ENCODE measurements at regions not wholly inside any gene's neighbourhood (a gene's known extent, or its start where the extent isn't known, plus 50 kb on each side); places are given as distances from the start of the nearest gene placed in this dataset.

DNA sequence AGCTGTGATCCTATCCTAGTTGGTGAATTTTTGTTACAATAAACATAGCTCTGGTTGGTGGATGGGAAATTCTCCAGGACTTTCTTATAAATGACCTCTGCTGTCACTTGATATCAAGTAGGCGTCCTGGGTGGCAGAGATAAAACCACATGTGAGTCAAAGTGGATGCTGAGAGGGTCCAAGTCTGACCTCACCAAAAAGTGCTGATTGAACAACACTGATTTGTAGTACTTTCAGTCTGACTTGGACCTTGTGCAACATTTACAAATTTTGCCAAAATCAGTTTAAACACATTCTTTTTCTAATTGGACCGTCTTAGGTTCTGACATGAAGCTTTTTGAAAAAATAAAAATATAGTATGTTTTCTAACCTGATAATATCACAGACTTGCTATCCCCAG, 585.6 kb downstream of the GALC start:
- ATAC-seq, result no peak
- H3K27ac ChIP-seq, result no peak overlapping the region
- 25% methylated on average over 2 of the region's 2 CpGs for WGBS (ENCODE audit: insufficient coverage, low coverage, low lambda C conversion rate, missing lambda C conversion rate)

DNA sequence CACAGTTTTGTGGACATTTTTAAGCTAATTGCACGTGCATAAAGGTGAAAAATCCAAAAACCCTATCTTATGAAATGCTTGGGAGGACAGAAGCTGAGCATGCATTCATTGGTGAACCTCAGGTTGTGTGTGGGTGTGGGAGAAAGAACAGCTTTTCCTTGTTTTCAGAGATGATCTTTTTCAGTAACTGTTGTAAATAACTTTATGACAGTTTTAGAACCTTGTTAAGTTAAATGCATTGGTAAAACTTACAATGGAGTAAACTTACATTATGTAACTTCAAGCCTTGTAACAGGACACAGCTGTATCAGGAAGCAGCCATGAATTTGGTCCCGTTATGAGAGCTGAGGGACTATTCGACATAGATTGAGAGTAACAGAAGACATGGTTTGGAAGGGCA, 587.4 kb downstream of the GALC start:
- Histone ChIP-seq H3K4me3 (no peak overlapping the region), H3K27me3 (no peaks in the 10 kb centered on the region), H3K27ac (no peak overlapping the region), H3K4me1 (no peaks in the 10 kb centered on the region), H3K9me3 (no peaks in the 10 kb centered on the region), H3K36me3 (no peaks in the 10 kb centered on the region)
- ATAC-seq (no peak), DNase-seq (no peak)
- 17% methylated on average over 3 of the region's 3 CpGs for WGBS (ENCODE audit: insufficient coverage, low coverage, low lambda C conversion rate, missing lambda C conversion rate)
- intact Hi-C loops (cut with DNase I), result no loop called here
- TF ChIP-seq, protein P1, sequence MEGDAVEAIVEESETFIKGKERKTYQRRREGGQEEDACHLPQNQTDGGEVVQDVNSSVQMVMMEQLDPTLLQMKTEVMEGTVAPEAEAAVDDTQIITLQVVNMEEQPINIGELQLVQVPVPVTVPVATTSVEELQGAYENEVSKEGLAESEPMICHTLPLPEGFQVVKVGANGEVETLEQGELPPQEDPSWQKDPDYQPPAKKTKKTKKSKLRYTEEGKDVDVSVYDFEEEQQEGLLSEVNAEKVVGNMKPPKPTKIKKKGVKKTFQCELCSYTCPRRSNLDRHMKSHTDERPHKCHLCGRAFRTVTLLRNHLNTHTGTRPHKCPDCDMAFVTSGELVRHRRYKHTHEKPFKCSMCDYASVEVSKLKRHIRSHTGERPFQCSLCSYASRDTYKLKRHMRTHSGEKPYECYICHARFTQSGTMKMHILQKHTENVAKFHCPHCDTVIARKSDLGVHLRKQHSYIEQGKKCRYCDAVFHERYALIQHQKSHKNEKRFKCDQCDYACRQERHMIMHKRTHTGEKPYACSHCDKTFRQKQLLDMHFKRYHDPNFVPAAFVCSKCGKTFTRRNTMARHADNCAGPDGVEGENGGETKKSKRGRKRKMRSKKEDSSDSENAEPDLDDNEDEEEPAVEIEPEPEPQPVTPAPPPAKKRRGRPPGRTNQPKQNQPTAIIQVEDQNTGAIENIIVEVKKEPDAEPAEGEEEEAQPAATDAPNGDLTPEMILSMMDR (IDR thresholded peaks at IDR 0.05), result no peak
- no peak for TF ChIP-seq POLR2A (IDR thresholded peaks at IDR 0.05)

More for the DNA sequence above, 585.6 kb downstream of the GALC start:
- no peak for DNase-seq
- TF ChIP-seq POLR2A (IDR thresholded peaks at IDR 0.05), result no peak
- Histone ChIP-seq H3K9me3 (no peaks in the 10 kb centered on the region), H3K36me3 (no peaks in the 10 kb centered on the region), H3K27me3 (no peaks in the 10 kb centered on the region), H3K4me3 (no peak overlapping the region), H3K4me1 (no peaks in the 10 kb centered on the region)
- intact Hi-C loops (cut with DNase I), result no loop called here

DNA sequence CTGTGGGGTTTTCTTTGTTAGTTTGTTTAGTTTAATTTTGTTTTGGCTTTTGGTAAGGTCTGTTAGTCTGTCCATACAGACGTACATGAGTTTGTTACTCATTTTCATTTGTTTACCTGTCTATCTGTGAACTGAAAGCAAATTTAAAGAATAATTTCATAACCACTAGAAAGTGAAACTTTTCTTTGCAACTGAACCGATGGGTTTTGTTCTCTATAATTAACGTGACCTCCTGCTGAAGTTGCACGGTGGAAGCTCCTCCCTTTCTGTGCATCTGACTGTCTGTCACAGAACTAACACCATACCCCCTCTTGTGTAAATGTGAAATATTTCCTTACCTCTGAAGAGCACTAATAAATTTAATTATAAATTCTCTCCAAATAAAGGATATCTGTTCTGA, 595.5 kb downstream of the GALC start:
- intact Hi-C loops (cut with DNase I), result no loop called here
- Histone ChIP-seq H3K4me3 (no peak overlapping the region), H3K27ac (no peak overlapping the region), H3K36me3 (no peaks in the 10 kb centered on the region), H3K9me3 (no peaks in the 10 kb centered on the region), H3K4me1 (no peaks in the 10 kb centered on the region), H3K27me3 (no peaks in the 10 kb centered on the region)
- DNase-seq, result no peak
- ATAC-seq, result no peak
- TF ChIP-seq, protein P1 (IDR thresholded peaks at IDR 0.05), result no peak
- WGBS (ENCODE audit: insufficient coverage, low coverage, low lambda C conversion rate, missing lambda C conversion rate), result 37% methylated on average over 4 of the region's 4 CpGs

DNA sequence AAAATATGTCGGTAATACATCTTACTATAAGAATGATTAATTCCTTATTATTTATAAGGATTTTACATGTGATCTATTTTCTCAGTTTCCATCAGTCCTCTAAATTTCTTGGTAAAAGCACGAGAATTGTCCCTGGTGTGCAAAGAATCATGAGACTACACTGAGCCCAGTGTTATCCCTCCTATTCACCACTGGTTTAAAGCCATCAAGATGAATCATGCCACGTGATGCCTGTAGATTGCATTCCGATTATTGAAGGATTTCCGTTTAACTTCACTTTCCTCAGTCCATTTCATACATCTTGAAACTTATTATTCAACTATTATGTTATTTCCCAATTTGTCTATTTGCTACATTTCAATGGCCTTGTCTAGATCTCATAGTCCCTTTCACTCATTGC, 601.9 kb downstream of the GALC start:
- intact Hi-C loops (cut with DNase I), result no loop called here
- H3K4me1 ChIP-seq, result no peaks in the 10 kb centered on the region
- no peak for DNase-seq
- no peak overlapping the region for H3K27ac ChIP-seq
- no peak for ATAC-seq
- 60% methylated on average over 5 of the region's 5 CpGs for WGBS (ENCODE audit: insufficient coverage, low coverage, low lambda C conversion rate, missing lambda C conversion rate)
- H3K9me3 ChIP-seq, result no peaks in the 10 kb centered on the region
- no peak overlapping the region for H3K4me3 ChIP-seq
- no peaks in the 10 kb centered on the region for H3K27me3 ChIP-seq
- H3K36me3 ChIP-seq, result no peaks in the 10 kb centered on the region
- TF ChIP-seq POLR2A (IDR thresholded peaks at IDR 0.05), result no peak
- TF ChIP-seq, protein P1 (IDR thresholded peaks at IDR 0.05), result no peak

DNA sequence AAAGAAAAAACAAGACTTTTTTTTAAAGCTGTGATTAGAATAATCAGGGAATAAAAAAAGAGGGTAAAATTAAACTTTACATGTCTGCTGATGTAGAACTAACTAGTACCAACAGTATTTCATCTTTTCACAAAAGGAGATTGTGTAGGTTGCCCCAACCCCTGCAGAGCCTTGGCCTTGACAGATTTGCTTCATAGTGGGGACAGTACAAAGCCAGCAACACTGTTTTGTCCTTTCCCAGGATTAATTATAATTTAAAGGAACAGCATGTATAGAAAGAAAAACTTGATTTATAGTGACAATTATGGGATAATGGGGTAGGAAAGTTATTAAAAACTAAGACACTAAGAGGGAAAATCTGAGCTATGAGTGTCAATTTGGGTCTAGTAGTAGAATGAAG, 604.0 kb downstream of the GALC start:
- H3K4me3 ChIP-seq, result no peak overlapping the region
- DNase-seq (no peak), ATAC-seq (no peak)
- H3K27ac ChIP-seq, result no peak overlapping the region
- no peaks in the 10 kb centered on the region for H3K36me3 ChIP-seq
- H3K4me1 ChIP-seq, result no peaks in the 10 kb centered on the region
- H3K27me3 ChIP-seq, result no peaks in the 10 kb centered on the region
- no peaks in the 10 kb centered on the region for H3K9me3 ChIP-seq
- TF ChIP-seq, protein P1 (IDR thresholded peaks at IDR 0.05), result no peak
- TF ChIP-seq POLR2A (IDR thresholded peaks at IDR 0.05), result no peak
- intact Hi-C loops (cut with DNase I), result no loop called here

Measured in right lobe of liver (tissue), 6 donors.